ENCODE measurements at regions not wholly inside any gene's neighbourhood (a gene's known extent, or its start where the extent isn't known, plus 50 kb on each side); places are given as distances from the start of the nearest gene placed in this dataset.

DNA sequence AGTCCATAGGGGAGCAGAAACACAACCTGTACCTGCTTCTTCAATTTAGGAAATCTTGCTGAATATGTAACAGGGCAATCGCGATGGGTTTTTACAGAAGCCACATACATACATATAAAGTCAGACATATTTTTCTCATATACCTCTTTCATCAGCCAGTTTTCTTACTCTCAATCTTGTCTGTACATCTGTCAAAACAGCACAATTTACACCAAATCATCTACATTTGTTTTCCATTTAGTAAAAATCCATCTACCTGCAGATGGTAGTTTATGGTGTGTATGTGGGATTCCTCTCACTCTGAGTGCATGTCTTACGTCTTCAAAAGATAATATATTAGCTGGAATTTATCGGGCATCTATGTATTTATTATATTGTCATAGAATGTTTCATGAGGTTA is 208.7 kb downstream of the ZPLD1 start:
- TF ChIP-seq, protein P1, sequence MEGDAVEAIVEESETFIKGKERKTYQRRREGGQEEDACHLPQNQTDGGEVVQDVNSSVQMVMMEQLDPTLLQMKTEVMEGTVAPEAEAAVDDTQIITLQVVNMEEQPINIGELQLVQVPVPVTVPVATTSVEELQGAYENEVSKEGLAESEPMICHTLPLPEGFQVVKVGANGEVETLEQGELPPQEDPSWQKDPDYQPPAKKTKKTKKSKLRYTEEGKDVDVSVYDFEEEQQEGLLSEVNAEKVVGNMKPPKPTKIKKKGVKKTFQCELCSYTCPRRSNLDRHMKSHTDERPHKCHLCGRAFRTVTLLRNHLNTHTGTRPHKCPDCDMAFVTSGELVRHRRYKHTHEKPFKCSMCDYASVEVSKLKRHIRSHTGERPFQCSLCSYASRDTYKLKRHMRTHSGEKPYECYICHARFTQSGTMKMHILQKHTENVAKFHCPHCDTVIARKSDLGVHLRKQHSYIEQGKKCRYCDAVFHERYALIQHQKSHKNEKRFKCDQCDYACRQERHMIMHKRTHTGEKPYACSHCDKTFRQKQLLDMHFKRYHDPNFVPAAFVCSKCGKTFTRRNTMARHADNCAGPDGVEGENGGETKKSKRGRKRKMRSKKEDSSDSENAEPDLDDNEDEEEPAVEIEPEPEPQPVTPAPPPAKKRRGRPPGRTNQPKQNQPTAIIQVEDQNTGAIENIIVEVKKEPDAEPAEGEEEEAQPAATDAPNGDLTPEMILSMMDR (IDR thresholded peaks at IDR 0.05), result no peak
- Mint-ChIP-seq H3K27ac (ENCODE audit: unreplicated experiment) (no peak overlapping the region), H3K9me3 (ENCODE audit: unreplicated experiment) (no peaks in the 10 kb centered on the region), H3K4me1 (ENCODE audit: unreplicated experiment) (no peaks in the 10 kb centered on the region), H3K4me3 (ENCODE audit: unreplicated experiment) (no peak overlapping the region), H3K36me3 (ENCODE audit: unreplicated experiment) (no peaks in the 10 kb centered on the region), H3K27me3 (ENCODE audit: unreplicated experiment) (no peaks in the 10 kb centered on the region)
- no peak for DNase-seq (ENCODE audit: extremely low spot score, unreplicated experiment)

DNA sequence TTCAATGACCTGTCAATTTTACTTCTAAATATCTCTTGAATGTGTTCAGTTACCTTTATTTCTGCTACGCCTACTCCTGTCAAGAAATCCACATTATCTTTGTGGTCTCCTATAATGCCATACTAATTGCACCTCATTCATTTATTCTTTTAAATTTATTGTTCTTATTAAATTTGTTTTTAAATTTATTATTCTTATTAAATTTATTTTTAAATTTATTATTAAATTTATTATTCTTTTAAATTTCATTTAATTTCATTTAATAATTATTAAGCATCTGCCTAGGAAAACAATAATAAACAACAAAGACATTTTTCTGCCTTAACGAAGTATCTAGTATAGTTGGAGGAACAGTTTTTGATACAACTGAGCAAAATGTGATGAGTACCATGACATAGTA is 211.7 kb downstream of the ZPLD1 start:
- Mint-ChIP-seq H3K36me3 (ENCODE audit: unreplicated experiment) (no peaks in the 10 kb centered on the region), H3K9me3 (ENCODE audit: unreplicated experiment) (no peaks in the 10 kb centered on the region), H3K27ac (ENCODE audit: unreplicated experiment) (no peak overlapping the region), H3K4me3 (ENCODE audit: unreplicated experiment) (no peak overlapping the region), H3K4me1 (ENCODE audit: unreplicated experiment) (no peaks in the 10 kb centered on the region), H3K27me3 (ENCODE audit: unreplicated experiment) (peaks cover 5% of the 10 kb centered on the region)
- TF ChIP-seq, protein P1 (IDR thresholded peaks at IDR 0.05), result no peak
- no peak for DNase-seq (ENCODE audit: extremely low spot score, unreplicated experiment)

DNA sequence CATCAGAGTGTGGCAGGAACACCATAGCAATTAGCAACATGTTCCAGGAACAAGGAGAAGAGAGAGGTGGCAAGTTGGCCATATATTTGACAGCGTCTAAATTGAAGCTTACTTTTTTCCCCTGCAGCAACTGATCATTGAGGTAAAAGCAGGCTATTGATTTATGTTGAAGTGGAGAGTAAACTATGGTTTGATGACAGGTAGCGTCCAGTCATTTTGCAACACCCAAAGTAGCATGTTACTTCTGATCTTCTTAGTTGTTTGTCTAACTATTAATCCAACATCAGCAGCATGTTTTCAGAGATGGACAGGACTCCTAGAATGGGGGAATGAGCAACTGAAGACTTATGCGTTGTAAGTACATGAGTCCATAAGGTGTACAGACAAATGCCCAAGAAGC is 225.8 kb downstream of the ZPLD1 start:
- DNase-seq (ENCODE audit: extremely low spot score, unreplicated experiment), result no peak
- Mint-ChIP-seq H3K36me3 (ENCODE audit: unreplicated experiment) (no peaks in the 10 kb centered on the region), H3K9me3 (ENCODE audit: unreplicated experiment) (no peaks in the 10 kb centered on the region), H3K27me3 (ENCODE audit: unreplicated experiment) (peaks cover 12% of the 10 kb centered on the region), H3K4me1 (ENCODE audit: unreplicated experiment) (no peaks in the 10 kb centered on the region), H3K4me3 (ENCODE audit: unreplicated experiment) (no peak overlapping the region), H3K27ac (ENCODE audit: unreplicated experiment) (no peak overlapping the region)
- TF ChIP-seq, protein P1 (IDR thresholded peaks at IDR 0.05), result no peak

DNA sequence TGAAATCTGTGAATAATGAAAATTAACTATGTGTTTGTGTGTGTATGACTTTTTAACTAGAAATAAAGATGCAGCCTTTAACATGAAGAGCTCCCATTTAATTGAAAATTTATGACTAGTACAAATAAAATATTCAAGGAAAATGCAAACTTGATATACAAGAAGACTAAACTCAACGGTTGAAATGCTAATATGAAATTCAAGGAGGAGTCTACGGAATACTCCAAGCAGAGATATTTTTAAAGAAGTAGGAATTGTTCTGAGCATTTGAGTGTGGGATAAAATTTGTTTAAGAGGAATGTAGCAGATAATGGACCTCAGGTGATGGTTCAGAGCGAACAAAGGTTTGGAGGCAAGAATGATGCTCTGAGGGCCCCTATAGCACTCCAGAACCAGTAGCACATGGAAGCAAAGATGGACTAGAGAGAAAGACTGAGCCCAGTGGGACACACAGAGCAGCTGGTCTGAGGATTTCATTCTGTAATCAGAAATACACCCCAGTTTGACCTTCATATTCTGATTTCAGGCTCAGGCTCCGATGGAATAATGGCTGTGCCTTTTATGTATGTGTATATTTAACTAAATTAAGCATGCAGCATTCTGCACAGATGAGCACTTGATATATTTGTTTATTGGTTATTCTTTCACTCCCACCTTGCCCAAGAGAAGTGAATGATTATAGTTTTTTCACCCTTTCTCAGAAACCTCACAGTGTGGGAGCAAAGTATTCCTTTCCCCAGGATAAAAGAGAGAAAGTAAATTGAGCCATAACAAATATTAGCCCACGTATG is 227.1 kb downstream of the ZPLD1 start:
- Mint-ChIP-seq H3K27me3 (ENCODE audit: unreplicated experiment) (peaks cover 16% of the 10 kb centered on the region), H3K9me3 (ENCODE audit: unreplicated experiment) (no peaks in the 10 kb centered on the region), H3K27ac (ENCODE audit: unreplicated experiment) (no peak overlapping the region), H3K36me3 (ENCODE audit: unreplicated experiment) (no peaks in the 10 kb centered on the region), H3K4me1 (ENCODE audit: unreplicated experiment) (no peaks in the 10 kb centered on the region), H3K4me3 (ENCODE audit: unreplicated experiment) (no peak overlapping the region)
- TF ChIP-seq, protein P1 (IDR thresholded peaks at IDR 0.05), result no peak
- no peak for DNase-seq (ENCODE audit: extremely low spot score, unreplicated experiment)

DNA sequence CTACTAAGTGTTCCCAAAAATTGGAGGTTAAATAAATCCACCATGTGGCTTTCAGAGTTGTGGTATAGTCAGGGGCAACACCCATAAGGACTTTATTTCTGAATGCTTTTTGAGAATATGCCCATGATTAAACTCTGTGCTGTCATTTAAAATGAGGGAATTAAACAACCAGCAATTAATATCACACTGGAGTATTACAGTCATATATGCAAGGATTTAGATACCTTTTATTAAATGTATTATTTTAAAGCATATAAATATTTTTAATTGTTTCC is 227.6 kb downstream of the ZPLD1 start:
- DNase-seq (ENCODE audit: extremely low spot score, unreplicated experiment), result no peak
- Mint-ChIP-seq H3K36me3 (ENCODE audit: unreplicated experiment) (no peaks in the 10 kb centered on the region), H3K27me3 (ENCODE audit: unreplicated experiment) (peaks cover 21% of the 10 kb centered on the region), H3K27ac (ENCODE audit: unreplicated experiment) (no peak overlapping the region), H3K4me3 (ENCODE audit: unreplicated experiment) (no peak overlapping the region), H3K9me3 (ENCODE audit: unreplicated experiment) (no peaks in the 10 kb centered on the region), H3K4me1 (ENCODE audit: unreplicated experiment) (no peaks in the 10 kb centered on the region)
- TF ChIP-seq, protein P1 (IDR thresholded peaks at IDR 0.05), result no peak
